Osteocyte (in vitro differentiated cells): ENCODE measurements at regions not wholly inside any gene's neighbourhood (a gene's known extent, or its start where the extent isn't known, plus 50 kb on each side); places are given as distances from the start of the nearest gene placed in this dataset.

Experiments used
- DNase-seq: peaks from one replicate; pipeline ENCODE4 v3.0.0; 2021; ENCODE audit warnings: mixed read lengths; ENCODE audit not compliant: unreplicated experiment; ENCODE audit errors: extremely low spot score
- H3K27ac Mint-ChIP-seq: one replicate; pipeline ENCODE4 v1.8.0; 2021; ENCODE audit warnings: mild to moderate bottlenecking, mixed read lengths; ENCODE audit not compliant: unreplicated experiment
- H3K27me3 Mint-ChIP-seq: one replicate; pipeline ENCODE4 v1.8.0; 2021; ENCODE audit warnings: mixed read lengths; ENCODE audit not compliant: unreplicated experiment
- H3K36me3 Mint-ChIP-seq: one replicate; pipeline ENCODE4 v1.8.0; 2021; ENCODE audit warnings: mixed read lengths; ENCODE audit not compliant: unreplicated experiment
- H3K4me1 Mint-ChIP-seq: one replicate; pipeline ENCODE4 v1.8.0; 2021; ENCODE audit warnings: mixed read lengths; ENCODE audit not compliant: unreplicated experiment
- H3K4me3 Mint-ChIP-seq: one replicate; pipeline ENCODE4 v1.8.0; 2021; ENCODE audit warnings: mild to moderate bottlenecking, moderate library complexity, mixed read lengths; ENCODE audit not compliant: unreplicated experiment
- H3K9me3 Mint-ChIP-seq: one replicate; pipeline ENCODE4 v1.8.0; 2021; ENCODE audit warnings: mixed read lengths; ENCODE audit not compliant: unreplicated experiment
- TF ChIP-seq, protein P1 (sequence below): fragments of 200-600 bp; sonication (generic); IDR thresholded peaks from 2 replicates; pipeline ENCODE4 v1.5.0; 2021; ENCODE audit warnings: antibody characterized with exemption, mild to moderate bottlenecking, moderate library complexity

- Mint-ChIP-seq H3K4me1 (peaks cover 4% of the 10 kb centered on the region), H3K9me3 (no peaks in the 10 kb centered on the region), H3K36me3 (no peaks in the 10 kb centered on the region), H3K27me3 (peaks cover 56% of the 10 kb centered on the region), H3K4me3 (no peak overlapping the region), H3K27ac (no peak overlapping the region)
- no peak for DNase-seq
- TF ChIP-seq, protein P1, sequence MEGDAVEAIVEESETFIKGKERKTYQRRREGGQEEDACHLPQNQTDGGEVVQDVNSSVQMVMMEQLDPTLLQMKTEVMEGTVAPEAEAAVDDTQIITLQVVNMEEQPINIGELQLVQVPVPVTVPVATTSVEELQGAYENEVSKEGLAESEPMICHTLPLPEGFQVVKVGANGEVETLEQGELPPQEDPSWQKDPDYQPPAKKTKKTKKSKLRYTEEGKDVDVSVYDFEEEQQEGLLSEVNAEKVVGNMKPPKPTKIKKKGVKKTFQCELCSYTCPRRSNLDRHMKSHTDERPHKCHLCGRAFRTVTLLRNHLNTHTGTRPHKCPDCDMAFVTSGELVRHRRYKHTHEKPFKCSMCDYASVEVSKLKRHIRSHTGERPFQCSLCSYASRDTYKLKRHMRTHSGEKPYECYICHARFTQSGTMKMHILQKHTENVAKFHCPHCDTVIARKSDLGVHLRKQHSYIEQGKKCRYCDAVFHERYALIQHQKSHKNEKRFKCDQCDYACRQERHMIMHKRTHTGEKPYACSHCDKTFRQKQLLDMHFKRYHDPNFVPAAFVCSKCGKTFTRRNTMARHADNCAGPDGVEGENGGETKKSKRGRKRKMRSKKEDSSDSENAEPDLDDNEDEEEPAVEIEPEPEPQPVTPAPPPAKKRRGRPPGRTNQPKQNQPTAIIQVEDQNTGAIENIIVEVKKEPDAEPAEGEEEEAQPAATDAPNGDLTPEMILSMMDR, result no peak
Observed at GRCh38 chr2:121039679-121040078, 245.3 kb downstream of the TFCP2L1 start.

DNA sequence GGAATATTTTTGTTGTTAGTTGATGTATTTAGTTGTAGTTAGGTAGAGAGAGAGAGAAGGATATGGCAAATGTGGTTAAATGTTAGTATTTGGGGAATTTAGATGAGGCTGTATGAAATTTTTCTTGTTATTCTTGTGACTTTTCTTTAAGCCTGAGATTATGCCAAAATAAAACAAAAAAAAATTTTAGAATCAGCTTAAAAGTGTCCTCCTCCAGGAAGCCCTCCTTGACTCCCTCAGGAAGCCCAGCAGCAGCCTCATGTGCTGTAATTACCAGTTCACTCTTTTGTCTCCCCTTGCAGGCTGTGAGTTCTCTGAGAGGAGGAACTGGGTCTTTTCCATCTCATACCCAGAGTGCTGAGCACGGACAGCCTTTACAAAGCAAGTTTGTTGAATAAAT, 243.5 kb downstream of the TFCP2L1 start:
- DNase-seq, result no peak
- Mint-ChIP-seq H3K27ac (no peak overlapping the region), H3K4me1 (peaks cover 4% of the 10 kb centered on the region)

DNA sequence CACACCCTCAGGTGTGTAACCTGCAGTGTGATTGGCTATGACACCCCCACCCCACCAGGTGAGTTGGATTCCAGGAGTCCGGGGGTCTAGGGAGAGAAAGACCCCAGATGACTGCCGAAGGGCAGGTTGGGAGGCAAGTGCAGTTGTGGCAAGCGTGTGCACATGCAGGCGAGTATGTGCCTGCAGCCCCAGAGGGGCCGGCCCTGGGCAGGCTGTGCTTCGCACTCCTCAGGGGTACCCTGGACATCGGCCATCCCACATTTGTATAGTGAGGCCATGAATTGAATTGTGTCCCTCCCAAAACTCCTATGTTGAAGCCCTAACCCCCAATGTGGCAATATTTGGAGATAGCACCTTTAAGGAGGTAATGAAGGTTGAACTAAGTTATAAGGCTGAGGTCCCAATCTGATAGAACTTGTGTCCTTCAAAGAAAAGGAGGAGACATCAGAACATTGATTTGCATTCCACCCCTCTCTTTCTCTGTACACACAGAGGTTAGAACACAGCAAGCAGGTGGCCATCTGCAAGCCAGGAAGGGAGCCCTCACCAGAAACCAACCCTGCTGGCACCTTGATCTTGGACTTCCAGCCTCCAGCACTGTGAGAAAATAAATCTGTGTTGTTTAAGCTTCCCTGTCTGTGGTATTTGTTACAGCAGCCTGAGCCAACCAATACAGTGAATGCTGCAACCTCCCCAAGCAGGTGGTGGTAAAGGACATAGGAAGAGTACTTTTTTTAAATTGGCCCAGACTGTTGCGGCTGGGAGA, 241.8 kb downstream of the TFCP2L1 start:
- Mint-ChIP-seq H3K27ac (no peak overlapping the region), H3K27me3 (peaks cover 45% of the 10 kb centered on the region), H3K4me3 (no peak overlapping the region), H3K4me1 (peaks cover 4% of the 10 kb centered on the region), H3K36me3 (no peaks in the 10 kb centered on the region), H3K9me3 (no peaks in the 10 kb centered on the region)
- TF ChIP-seq, protein P1, result no peak
- DNase-seq, result no peak

More for the DNA sequence above, 243.5 kb downstream of the TFCP2L1 start:
- H3K4me3 Mint-ChIP-seq, result no peak overlapping the region
- H3K9me3 Mint-ChIP-seq, result no peaks in the 10 kb centered on the region
- peaks cover 55% of the 10 kb centered on the region for H3K27me3 Mint-ChIP-seq
- no peaks in the 10 kb centered on the region for H3K36me3 Mint-ChIP-seq
- TF ChIP-seq, protein P1, result no peak

GRCh38 chr2:121043827-121044222, 241.2 kb downstream of the TFCP2L1 start:
- no peaks in the 10 kb centered on the region for H3K36me3 Mint-ChIP-seq
- H3K27me3 Mint-ChIP-seq, result peaks cover 45% of the 10 kb centered on the region
- no peak overlapping the region for H3K4me3 Mint-ChIP-seq
- peaks cover 2% of the 10 kb centered on the region for H3K4me1 Mint-ChIP-seq
- TF ChIP-seq, protein P1, result no peak
- DNase-seq, result no peak
- H3K9me3 Mint-ChIP-seq, result no peaks in the 10 kb centered on the region
- no peak overlapping the region for H3K27ac Mint-ChIP-seq

DNA sequence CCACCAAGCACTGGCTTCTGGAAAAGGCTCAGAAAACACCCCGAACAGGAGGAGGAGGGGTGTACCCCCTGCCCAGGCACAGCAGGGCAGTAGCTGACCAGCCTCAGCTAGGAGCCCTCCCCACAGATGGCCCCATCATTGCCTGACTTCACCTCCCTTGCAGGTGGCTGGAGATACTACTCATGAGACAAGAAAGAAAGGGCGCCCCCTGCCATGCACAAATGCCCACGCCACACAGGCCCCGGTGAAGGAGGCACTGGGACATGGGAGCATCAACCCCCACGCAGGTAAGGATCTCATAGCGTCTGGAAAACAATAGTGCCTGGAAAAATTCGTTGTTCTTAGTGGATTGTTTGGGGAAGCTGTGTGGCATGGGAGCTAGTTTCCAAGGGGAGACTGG, 240.6 kb downstream of the TFCP2L1 start:
- H3K4me3 Mint-ChIP-seq, result no peak overlapping the region
- TF ChIP-seq, protein P1, result peak; percentile 22
- H3K27ac Mint-ChIP-seq, result no peak overlapping the region
- DNase-seq, result no peak
- H3K4me1 Mint-ChIP-seq, result no peaks in the 10 kb centered on the region
- peaks cover 40% of the 10 kb centered on the region for H3K27me3 Mint-ChIP-seq
- no peaks in the 10 kb centered on the region for H3K9me3 Mint-ChIP-seq
- no peaks in the 10 kb centered on the region for H3K36me3 Mint-ChIP-seq
